Fibroblast of pulmonary artery (primary cell): ENCODE measurements at regions not wholly inside any gene's neighbourhood (a gene's known extent, or its start where the extent isn't known, plus 50 kb on each side); places are given as distances from the start of the nearest gene placed in this dataset.
"Not testable (repeated sequence)": the region's sequence is repeated elsewhere in the genome, so short reads cannot be mapped to it uniquely, and the experiment has no call there.

Source experiments
- DNase-seq: peaks from one replicate; pipeline ENCODE4 v3.0.0-alpha.2; 2010; ENCODE audit warnings: low read depth
- H3K4me3 ChIP-seq: replicated peaks from 2 replicates; pipeline ENCODE4 v1.5.1; 2011; ENCODE audit warnings: low read depth, mild to moderate bottlenecking, control low read depth, low read length, moderate library complexity
- CTCF ChIP-seq: IDR thresholded peaks from 2 replicates; pipeline ENCODE4 v1.5.1; 2011; ENCODE audit warnings: mild to moderate bottlenecking, control low read depth, low read length, inconsistent platforms; ENCODE audit errors: missing control alignments

- no peak for TF ChIP-seq CTCF
- DNase-seq: no peak
- no peak overlapping the region for H3K4me3 ChIP-seq
These were observed 237.5 kb upstream of the NEBL start for GRCh38 chr10:21134645-21135022.

- H3K4me3 ChIP-seq: no peak overlapping the region
- no peak for TF ChIP-seq CTCF
- DNase-seq: no peak
These were observed 233.8 kb upstream of the NEBL start for GRCh38 chr10:21130683-21131442.

- DNase-seq: no peak
- no peak overlapping the region for H3K4me3 ChIP-seq
- no peak for TF ChIP-seq CTCF
These were observed 233.0 kb upstream of the NEBL start for GRCh38 chr10:21130108-21130507.

- no peak overlapping the region for H3K4me3 ChIP-seq
- no peak for TF ChIP-seq CTCF
These were observed 228.5 kb upstream of the NEBL start for GRCh38 chr10:21125471-21126228.

GRCh38 chr10:21122907-21123306 lies 225.8 kb upstream of the NEBL start:
- no peak overlapping the region for H3K4me3 ChIP-seq
- no peak for DNase-seq
- TF ChIP-seq CTCF: no peak

More at GRCh38 chr10:21125471-21126228, 228.5 kb upstream of the NEBL start:
- no peak for DNase-seq

- DNase-seq: not testable (repeated sequence)
These were observed 224.7 kb upstream of the NEBL start for GRCh38 chr10:21121822-21122221.

GRCh38 chr10:21114683-21115082 lies 217.6 kb upstream of the NEBL start:
- H3K4me3 ChIP-seq: no peak overlapping the region
- no peak for TF ChIP-seq CTCF
- no peak for DNase-seq

More at GRCh38 chr10:21121822-21122221, 224.7 kb upstream of the NEBL start:
- not testable (repeated sequence) for H3K4me3 ChIP-seq
